Brain microvascular endothelial cell (primary cell): ENCODE measurements at regions not wholly inside any gene's neighbourhood (a gene's known extent, or its start where the extent isn't known, plus 50 kb on each side); places are given as distances from the start of the nearest gene placed in this dataset.

ENCODE experiments used
- DNase-seq: peaks from one replicate; pipeline ENCODE4 v3.0.0-alpha.2; 2020
- H3K27ac ChIP-seq: fragments of 250-450 bp; sonication (Bioruptor Pico); 2 replicates; pipeline ENCODE4 v1.5.1; 2020; ENCODE audit warnings: mild to moderate bottlenecking, moderate library complexity
- H3K27me3 ChIP-seq: fragments of 250-450 bp; sonication (Bioruptor Pico); replicated peaks from 2 replicates; pipeline ENCODE4 v1.5.1; 2020; ENCODE audit warnings: mild to moderate bottlenecking
- H3K36me3 ChIP-seq: fragments of 250-450 bp; sonication (Bioruptor Pico); replicated peaks from 2 replicates; pipeline ENCODE4 v1.5.1; 2020; ENCODE audit warnings: mild to moderate bottlenecking
- H3K4me3 ChIP-seq: 2 replicates; pipeline ENCODE4 v1.5.1; 2011; ENCODE audit warnings: low read depth, mild to moderate bottlenecking, control low read depth, low read length, moderate library complexity
- CTCF ChIP-seq: IDR thresholded peaks from 2 replicates; pipeline ENCODE4 v1.5.1; 2011; ENCODE audit warnings: low read depth, mild to moderate bottlenecking, moderate library complexity, low read length, control low read depth, inconsistent platforms; ENCODE audit errors: missing control alignments
- in situ Hi-C: cut with HindIII; loops from 2 replicates; pipeline ENCODE4 v1.10.0; 2017; ENCODE audit warnings: low sequenced_read_pairs, low pct_ligation_motif_present

- Histone ChIP-seq H3K4me3 (no peak overlapping the region), H3K27ac (no peak overlapping the region), H3K27me3 (no peaks in the 10 kb centered on the region), H3K36me3 (no peaks in the 10 kb centered on the region)
- peak; percentile 1 for TF ChIP-seq CTCF
- DNase-seq = no peak
- in situ Hi-C loops = no loop called here
These were observed 209.7 kb upstream of the BOD1L1 start for GRCh38 chr4:13836946-13837912.

GRCh38 chr4:13840502-13841190, 213.1 kb upstream of the BOD1L1 start:
- no peaks in the 10 kb centered on the region for H3K36me3 ChIP-seq
- TF ChIP-seq CTCF = no peak
- no peak overlapping the region for H3K27ac ChIP-seq
- no peak for DNase-seq
- H3K27me3 ChIP-seq = no peaks in the 10 kb centered on the region
- in situ Hi-C loops = no loop called here
- H3K4me3 ChIP-seq = no peak overlapping the region

- H3K27ac ChIP-seq = no peak overlapping the region
- H3K4me3 ChIP-seq = no peak overlapping the region
- no peaks in the 10 kb centered on the region for H3K36me3 ChIP-seq
- DNase-seq = no peak
- in situ Hi-C loops = no loop called here
- H3K27me3 ChIP-seq = no peaks in the 10 kb centered on the region
- TF ChIP-seq CTCF = no peak
These were observed 217.2 kb upstream of the BOD1L1 start for GRCh38 chr4:13844740-13845139.

GRCh38 chr4:13849778-13850177, 222.3 kb upstream of the BOD1L1 start:
- Histone ChIP-seq H3K36me3 (no peaks in the 10 kb centered on the region), H3K27ac (no peak overlapping the region), H3K4me3 (no peak overlapping the region), H3K27me3 (no peaks in the 10 kb centered on the region)
- in situ Hi-C loops = no loop called here
- DNase-seq = no peak
- TF ChIP-seq CTCF = no peak

GRCh38 chr4:13851085-13851940, 223.8 kb upstream of the BOD1L1 start:
- no peak for DNase-seq
- no peaks in the 10 kb centered on the region for H3K27me3 ChIP-seq
- no peak overlapping the region for H3K4me3 ChIP-seq
- no peak for TF ChIP-seq CTCF
- in situ Hi-C loops = no loop called here
- no peaks in the 10 kb centered on the region for H3K36me3 ChIP-seq
- no peak overlapping the region for H3K27ac ChIP-seq
